HCT116 (cell line): ENCODE measurements at regions not wholly inside any gene's neighbourhood (a gene's known extent, or its start where the extent isn't known, plus 50 kb on each side); places are given as distances from the start of the nearest gene placed in this dataset.
"Not testable (repeated sequence)": the region's sequence is repeated elsewhere in the genome, so short reads cannot be mapped to it uniquely, and the experiment has no call there.

Experiments used
- ATAC-seq: fragments of 200-7000 bp; cut with Tn5 transposase; 2 replicates; pipeline ENCODE4 v1.9.1; 2020; ENCODE audit warnings: mild to moderate bottlenecking, moderate library complexity
- BruUV-seq: library from RNA; stranded (reverse); fragments of 400-500 nt; replicated peaks from 2 replicates; lab custom pipeline; 2021; lab: Mats Ljungman, UMichigan
- CTCF ChIA-PET: fragments of 300-600 bp; sonication (Branson Sonifier 250); formaldehyde crosslinking; loops from one replicate; lab custom pipeline; 2021; ENCODE audit warnings: antibody characterized with exemption; lab: Charles Lee
- POLR2A ChIA-PET: fragments of 300-600, 350-600 bp; sonication (Branson Sonifier 250); formaldehyde crosslinking; loops from one replicate; lab custom pipeline; 2021; ENCODE audit warnings: antibody characterized with exemption; lab: Charles Lee
- RAD21 ChIA-PET, 2 experiments: fragments of 300-600 bp; sonication (Branson Sonifier 250); formaldehyde crosslinking; loops; one replicate each; lab custom pipeline; 2023; ENCODE audit warnings: low total read pairs in 2 of 2; ENCODE audit not compliant: uncharacterized antibody in 2 of 2, unreplicated experiment in 2 of 2, low non-redundant PET in 1 of 2; lab: Charles Lee
- DNase-seq: peaks from one replicate; pipeline ENCODE4 v3.0.0-alpha.2; 2010; ENCODE audit warnings: low read depth, low spot score
- H2AFZ ChIP-seq: fragments of 200-600 bp; shearing (Covaris generic), sonication (generic); 2 replicates; pipeline ENCODE4 v1.6.1; 2017; ENCODE audit warnings: low read depth, mixed run types, mixed read lengths, antibody characterized with exemption, low read length; ENCODE audit not compliant: poor library complexity, severe bottlenecking
- H3K27ac ChIP-seq: 2 replicates; pipeline ENCODE4 v1.5.1; 2012; ENCODE audit warnings: low read depth, low read length
- H3K27me3 ChIP-seq: fragments of 200-600 bp; sonication (generic); 2 replicates; pipeline ENCODE4 v1.6.1; 2016; ENCODE audit warnings: mixed run types, low read length, mixed read lengths; ENCODE audit not compliant: insufficient read depth
- H3K36me3 ChIP-seq, 2 experiments: fragments of 200-500 bp in 1 of 2; fragments of 200-600 bp in 1 of 2; sonication (Bioruptor generic) in 1 of 2; sonication (generic) in 1 of 2; 2 replicates each; pipeline versions ENCODE4 v1.5.1 to v1.6.1; 2014 to 2016; ENCODE audit warnings: low read length in 2 of 2, inconsistent platforms in 1 of 2, mixed read lengths in 1 of 2, mixed run types in 1 of 2; ENCODE audit not compliant: insufficient read depth in 2 of 2, control insufficient read depth in 1 of 2
- H3K4me1 ChIP-seq, 2 experiments: fragments of 200-600 bp in 1 of 2; sonication (generic) in 1 of 2; 2 replicates each; pipeline versions ENCODE4 v1.5.1 to v1.6.1; 2012 to 2017; ENCODE audit warnings: low read length in 2 of 2, inconsistent platforms in 1 of 2, mild to moderate bottlenecking in 1 of 2, mixed read lengths in 1 of 2, mixed run types in 1 of 2, moderate library complexity in 1 of 2; ENCODE audit not compliant: insufficient read depth in 2 of 2, control insufficient read depth in 1 of 2
- H3K4me2 ChIP-seq: fragments of 200-600 bp; sonication (generic); 2 replicates; pipeline ENCODE4 v1.6.1; 2017; ENCODE audit warnings: mixed run types, low read length, mixed read lengths
- H3K4me3 ChIP-seq, 2 experiments: fragments of 200-600 bp in 1 of 2; sonication (generic) in 1 of 2; replicated peaks in 1 of 2; 2 replicates each; pipeline ENCODE4 v1.5.1; 2011 to 2016; ENCODE audit warnings: low read length in 2 of 2, control low read depth in 1 of 2, low read depth in 1 of 2, mild to moderate bottlenecking in 1 of 2, mixed read lengths in 1 of 2, mixed run types in 1 of 2
- H3K79me2 ChIP-seq: fragments of 200-600 bp; sonication (generic); 2 replicates; pipeline ENCODE4 v1.6.1; 2017; ENCODE audit warnings: mild to moderate bottlenecking, mixed run types, low read length, moderate library complexity, mixed read lengths; ENCODE audit not compliant: insufficient read depth
- H3K9ac ChIP-seq: fragments of 200-600 bp; sonication (generic); 2 replicates; pipeline ENCODE4 v1.6.1; 2016; ENCODE audit warnings: low read length, mixed read lengths
- H3K9me2 ChIP-seq: fragments of 200-600 bp; sonication (generic), shearing (Covaris generic); 2 replicates; pipeline ENCODE4 v1.6.1; 2017; ENCODE audit warnings: mixed run types, mild to moderate bottlenecking, moderate library complexity; ENCODE audit not compliant: insufficient read depth
- H3K9me3 ChIP-seq, 2 experiments: fragments of 200-500 bp in 1 of 2; fragments of 200-600 bp in 1 of 2; sonication (Bioruptor generic) in 1 of 2; sonication (generic) in 1 of 2; 2 replicates each; pipeline ENCODE4 v1.6.1; 2014 to 2017; ENCODE audit warnings: low read length in 2 of 2, mixed read lengths in 2 of 2, inconsistent platforms in 1 of 2, low read depth in 1 of 2, mild to moderate bottlenecking in 1 of 2, mixed run types in 1 of 2, moderate library complexity in 1 of 2; ENCODE audit not compliant: control insufficient read depth in 1 of 2, insufficient read depth in 1 of 2
- H4K20me1 ChIP-seq: fragments of 200-600 bp; sonication (generic), shearing (Covaris generic); 2 replicates; pipeline ENCODE4 v1.6.1; 2017; ENCODE audit warnings: mixed run types, mild to moderate bottlenecking, moderate library complexity; ENCODE audit not compliant: insufficient read depth
- CBX3 ChIP-seq: IDR thresholded peaks from 2 replicates; pipeline ENCODE4 v1.6.1; 2012; ENCODE audit warnings: low read depth
- EZH2 ChIP-seq: fragments of 200-600 bp; sonication (generic); IDR thresholded peaks from 2 replicates; pipeline ENCODE4 v1.6.1; 2017; ENCODE audit warnings: antibody characterized with exemption, mixed run types
- FOSL1 ChIP-seq: IDR thresholded peaks from 2 replicates; pipeline ENCODE4 v1.6.1; 2012; ENCODE audit warnings: low read depth
- TCF7L2 ChIP-seq: IDR thresholded peaks from 2 replicates; pipeline ENCODE4 v1.7.0; 2011; ENCODE audit warnings: borderline replicate concordance, inconsistent platforms; ENCODE audit not compliant: insufficient read depth, insufficient read length; ENCODE audit errors: extremely low read depth
- YY1 ChIP-seq: IDR thresholded peaks from 2 replicates; pipeline ENCODE4 v1.6.1; 2011; ENCODE audit warnings: low read length, low read depth, moderate library complexity, mild to moderate bottlenecking; ENCODE audit not compliant: insufficient replicate concordance; ENCODE audit errors: extremely low read depth
- ZBTB33 ChIP-seq: IDR thresholded peaks from 2 replicates; pipeline ENCODE4 v1.6.1; 2011; ENCODE audit warnings: mild to moderate bottlenecking, low read length, moderate library complexity; ENCODE audit not compliant: insufficient replicate concordance; ENCODE audit errors: extremely low read depth
- ZNF274 ChIP-seq: fragments of 200-500 bp; sonication (Bioruptor generic); IDR thresholded peaks from 2 replicates; pipeline ENCODE4 v1.6.1; 2014; ENCODE audit warnings: mild to moderate bottlenecking, low read depth, low read length, inconsistent platforms
- intact Hi-C: fragments of 100-400 bp; cut with micrococcal nuclease; formaldehyde crosslinking; loops from 2 replicates; pipeline ENCODE4 v1.10.0; 2022

- BruUV-seq, result no TSS peak
- Histone ChIP-seq H3K9me2 (no peaks in the 10 kb centered on the region), H3K79me2 (no peaks in the 10 kb centered on the region), H3K4me1 (no peaks in the 10 kb centered on the region), H3K27me3 (peaks cover 24% of the 10 kb centered on the region), H3K36me3 (no peaks in the 10 kb centered on the region), H3K4me3 (no peak overlapping the region), H4K20me1 (no peaks in the 10 kb centered on the region), H2AFZ (no peak overlapping the region), H3K4me2 (no peak overlapping the region), H3K27ac (no peak overlapping the region), H3K9me3 (no peaks in the 10 kb centered on the region), H3K9ac (no peak overlapping the region)
- ChIA-PET CTCF (no interaction called here), RAD21 (interaction anchor here in 1 of 2 experiments (0.6 kb wide), 1 partner anchor 168 kb away, joined by 4 read pairs; no protein-coding TSS in a partner anchor), POLR2A (no interaction called here)
- intact Hi-C loops, result no loop called here
- no peak for DNase-seq
- no peak for TF ChIP-seq EZH2
- TF ChIP-seq ZNF274, result no peak
- TF ChIP-seq TCF7L2, result no peak
- no peak for TF ChIP-seq FOSL1
- no peak for TF ChIP-seq YY1
- TF ChIP-seq ZBTB33, result no peak
- no peak for TF ChIP-seq CBX3
- no peak for ATAC-seq
These were observed 776.1 kb upstream of the RAB6C start for GRCh38 chr2:129203331-129203730.

- BruUV-seq, H3K27ac ChIP-seq, ATAC-seq, H3K4me1 ChIP-seq, H3K9ac ChIP-seq, RAD21 ChIA-PET, H2AFZ ChIP-seq, CTCF ChIA-PET, H3K9me3 ChIP-seq, H3K9me2 ChIP-seq, H3K79me2 ChIP-seq, H3K36me3 ChIP-seq, DNase-seq, intact Hi-C loops, H3K4me3 ChIP-seq, H3K4me2 ChIP-seq, POLR2A ChIA-PET, H4K20me1 ChIP-seq: not testable (repeated sequence)
- H3K27me3 ChIP-seq, result peaks cover 26% of the 10 kb centered on the region
These were observed 774.9 kb upstream of the RAB6C start for GRCh38 chr2:129204581-129204980.
